ENCODE measurements at regions not wholly inside any gene's neighbourhood (a gene's known extent, or its start where the extent isn't known, plus 50 kb on each side); places are given as distances from the start of the nearest gene placed in this dataset.

GRCh38 chr4:83923341-83923740, 387.4 kb downstream of the GPAT3 start:
- TF ChIP-seq CTCF (conservative IDR thresholded peaks at IDR 0.05; ENCODE audit: low read depth, low read length), result no peak
- TF ChIP-seq USF2 (IDR thresholded peaks at IDR 0.05; ENCODE audit: low read depth, low read length), result no peak
- no peak for TF ChIP-seq MAZ (IDR thresholded peaks at IDR 0.05; ENCODE audit: borderline replicate concordance, low read depth, low read length)
- no peak for TF ChIP-seq POLR2A (IDR thresholded peaks at IDR 0.05; ENCODE audit: low read depth, low read length)
- TF ChIP-seq CHD1 (IDR thresholded peaks at IDR 0.05; ENCODE audit: low read depth, low read length), result no peak
- TF ChIP-seq SMC3 (IDR thresholded peaks at IDR 0.05; ENCODE audit: low read depth, low read length), result no peak
- TF ChIP-seq RFX5 (IDR thresholded peaks at IDR 0.05; ENCODE audit: low read depth, low read length), result no peak
- TF ChIP-seq CEBPB (IDR thresholded peaks at IDR 0.05; ENCODE audit: low read depth, low read length), result no peak
- TF ChIP-seq BHLHE40 (IDR thresholded peaks at IDR 0.05; ENCODE audit: low read depth, low read length), result no peak

Data from IMR-90 (cell line).